Activated CD8-positive, alpha-beta memory T cell treated with anti-CD3 and anti-CD28 coated beads, Interleukin-2, amount 50 U/mL, for 48 hours (primary cell): ENCODE measurements at regions not wholly inside any gene's neighbourhood (a gene's known extent, or its start where the extent isn't known, plus 50 kb on each side); places are given as distances from the start of the nearest gene placed in this dataset.
"Not testable (repeated sequence)": the region's sequence is repeated elsewhere in the genome, so short reads cannot be mapped to it uniquely, and the experiment has no call there.

Source experiments
- DNase-seq: peaks from one replicate; pipeline ENCODE4 v3.0.0-alpha.2; 2020

- DNase-seq, result no peak
These were observed 101.3 kb downstream of the AKAP11 start for GRCh38 chr13:42373048-42373812.

DNA sequence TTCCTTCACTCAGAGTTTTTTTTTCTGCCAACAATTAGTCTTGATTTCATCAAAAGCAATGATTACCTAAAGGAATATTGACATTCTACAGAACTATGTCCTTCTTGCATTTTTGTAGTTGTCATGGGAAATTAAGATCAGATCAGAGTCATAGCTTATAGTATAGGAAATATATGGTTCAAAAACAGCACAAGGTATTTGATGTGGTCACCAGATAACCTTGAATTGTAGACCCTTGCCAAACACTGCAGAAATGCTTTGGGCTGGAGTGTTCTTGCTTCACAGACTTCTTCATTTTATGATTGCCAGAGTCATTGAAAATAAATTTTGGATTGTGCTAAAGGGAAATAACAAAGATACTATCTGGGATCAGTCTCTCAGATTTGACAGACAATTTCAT is 103.7 kb downstream of the AKAP11 start:
- DNase-seq, result no peak

- DNase-seq, result no peak
These were observed 105.9 kb downstream of the AKAP11 start for GRCh38 chr13:42377640-42378382.

GRCh38 chr13:42378383-42378780 is 106.4 kb downstream of the AKAP11 start:
- DNase-seq, result no peak

DNA sequence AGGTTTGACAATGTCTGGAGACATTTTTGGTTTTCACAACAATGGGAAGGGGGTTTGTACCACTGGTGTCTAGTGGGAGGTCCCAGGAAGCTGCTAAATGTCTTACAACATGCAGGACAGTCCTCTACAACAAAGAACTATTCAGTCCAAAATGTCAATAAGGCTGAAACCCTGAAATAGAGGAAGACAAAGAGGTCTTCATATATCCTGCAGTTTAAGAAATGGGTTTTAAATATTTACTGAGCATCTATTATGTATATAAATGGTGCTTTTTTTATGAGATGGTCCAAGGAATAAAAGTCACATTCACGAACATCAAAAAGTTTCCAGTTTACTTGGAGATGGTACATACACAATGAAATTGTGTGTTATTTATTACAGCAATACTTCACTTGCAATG is 107.3 kb downstream of the AKAP11 start:
- DNase-seq, result no peak

- DNase-seq, result no peak
These were observed 108.6 kb downstream of the AKAP11 start for GRCh38 chr13:42380420-42381164.

- no peak for DNase-seq
These were observed 109.1 kb downstream of the AKAP11 start for GRCh38 chr13:42381165-42381425.

DNA sequence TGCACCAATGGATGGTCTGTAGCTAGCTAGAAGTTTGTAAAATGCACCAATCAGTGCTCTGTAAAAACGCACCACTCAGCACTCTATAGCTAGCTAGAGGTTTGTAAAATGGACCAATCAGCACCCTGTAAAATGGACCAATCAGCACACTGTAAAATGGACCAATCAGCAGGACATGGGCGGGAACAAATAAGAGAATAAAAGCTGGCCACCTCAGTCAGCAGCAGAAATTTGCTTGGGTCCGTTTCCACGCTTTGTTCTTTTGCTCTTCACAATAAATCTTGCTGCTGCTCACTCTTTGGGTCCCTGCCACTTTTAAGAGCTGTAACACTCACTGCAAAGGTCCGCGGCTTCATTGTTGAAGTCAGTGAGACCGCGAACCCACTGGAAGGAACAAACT is 109.5 kb downstream of the AKAP11 start:
- DNase-seq, result not testable (repeated sequence)

DNA sequence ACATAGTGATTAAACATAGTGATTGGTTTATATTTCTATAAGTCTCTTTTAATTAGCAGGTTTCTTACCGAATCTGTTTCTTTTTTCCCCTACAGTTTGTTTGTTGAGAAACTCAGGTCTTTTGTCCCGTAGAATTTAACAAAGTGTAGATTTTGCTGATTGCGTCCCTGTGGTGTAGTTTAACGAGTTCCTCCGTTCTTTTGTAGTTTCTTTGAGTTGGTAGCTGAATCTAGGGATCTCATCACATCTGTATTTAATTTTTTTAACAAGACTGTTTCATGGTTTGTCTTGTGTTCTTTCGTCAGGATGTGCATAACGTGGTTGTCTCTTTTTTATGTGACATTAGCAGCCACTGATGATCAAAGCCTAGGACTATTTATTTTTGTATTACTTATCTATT is 111.1 kb downstream of the AKAP11 start:
- no peak for DNase-seq

DNA sequence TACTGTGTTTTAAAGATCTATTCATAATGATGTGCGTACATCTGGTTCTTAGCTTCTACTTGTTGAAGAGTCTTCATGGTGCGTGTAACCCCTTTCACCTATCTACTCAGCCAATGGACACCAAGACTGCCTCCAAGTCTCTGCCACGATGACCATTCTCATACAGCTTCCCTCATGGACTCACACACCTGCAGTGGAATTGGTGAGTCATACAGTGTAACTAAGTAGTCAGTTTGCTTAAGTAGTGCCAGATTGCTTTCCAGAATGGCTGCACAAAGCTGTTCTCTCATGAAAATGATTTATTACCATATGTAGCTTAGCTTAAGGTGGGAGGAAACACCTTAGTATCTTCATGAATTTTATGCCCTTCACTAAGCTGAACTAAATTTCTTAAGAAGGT is 112.3 kb downstream of the AKAP11 start:
- no peak for DNase-seq

- no peak for DNase-seq
These were observed 116.4 kb downstream of the AKAP11 start for GRCh38 chr13:42388326-42388725.

GRCh38 chr13:42389041-42389440 is 117.1 kb downstream of the AKAP11 start:
- DNase-seq, result no peak

GRCh38 chr13:42392180-42392579 is 120.2 kb downstream of the AKAP11 start:
- DNase-seq, result no peak

DNA sequence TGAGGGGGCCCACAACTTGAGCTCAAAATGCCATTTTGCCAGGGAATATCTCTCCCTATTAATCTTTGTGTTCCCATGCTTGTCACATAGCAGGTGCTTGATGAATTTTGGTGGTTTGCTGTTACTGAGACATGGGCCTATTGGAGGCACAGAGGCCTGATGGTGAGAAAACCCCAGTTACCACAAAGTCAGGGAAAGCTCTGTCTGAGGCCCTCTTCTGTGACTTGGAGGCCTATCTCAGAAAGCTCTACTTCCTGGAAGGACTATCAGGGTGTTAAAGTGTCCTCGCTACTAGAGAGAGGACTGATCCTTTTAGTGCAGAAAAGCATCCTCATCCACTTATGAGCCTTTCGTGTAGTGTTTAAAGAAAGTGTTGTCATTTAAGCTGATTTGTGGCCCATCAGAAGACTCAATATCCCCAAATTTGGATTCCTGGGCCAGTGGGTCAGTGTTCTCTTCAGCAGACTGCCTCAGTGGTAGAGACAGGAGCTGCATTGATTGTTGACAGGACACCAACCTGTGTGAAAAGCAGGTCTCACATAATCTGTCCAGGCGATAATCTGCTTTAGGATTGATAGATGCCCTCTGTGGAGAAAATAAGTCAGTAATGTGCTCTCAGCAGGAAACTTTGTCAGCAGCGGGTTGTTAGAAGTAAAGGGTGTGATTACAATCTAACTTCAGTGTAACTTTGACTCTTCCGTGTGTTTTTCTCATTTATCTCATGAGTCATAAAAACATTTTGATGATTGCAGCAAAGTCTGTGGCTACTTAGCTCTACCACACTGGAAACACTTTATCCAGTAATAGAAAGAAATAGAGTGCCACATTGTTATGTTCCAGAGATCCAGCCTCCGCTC is 121.0 kb downstream of the AKAP11 start:
- no peak for DNase-seq

GRCh38 chr13:42393573-42394360 is 121.8 kb downstream of the AKAP11 start:
- no peak for DNase-seq

DNA sequence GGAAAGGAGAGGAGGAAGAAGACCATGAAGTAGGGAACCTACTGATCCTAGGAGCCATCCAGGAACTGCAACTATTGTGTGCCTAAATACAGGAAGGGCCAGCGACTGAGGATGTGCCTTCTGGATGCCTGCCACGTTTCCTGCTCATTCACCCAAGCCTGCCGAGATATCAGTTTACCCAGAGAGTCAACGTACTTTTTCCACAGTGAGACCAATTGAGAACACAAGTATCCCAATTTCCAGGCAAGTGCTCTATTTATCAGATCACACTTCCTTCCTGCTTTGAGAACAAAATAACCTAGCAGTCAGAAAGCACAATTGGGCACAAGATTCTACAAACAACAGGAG is 122.4 kb downstream of the AKAP11 start:
- no peak for DNase-seq

DNA sequence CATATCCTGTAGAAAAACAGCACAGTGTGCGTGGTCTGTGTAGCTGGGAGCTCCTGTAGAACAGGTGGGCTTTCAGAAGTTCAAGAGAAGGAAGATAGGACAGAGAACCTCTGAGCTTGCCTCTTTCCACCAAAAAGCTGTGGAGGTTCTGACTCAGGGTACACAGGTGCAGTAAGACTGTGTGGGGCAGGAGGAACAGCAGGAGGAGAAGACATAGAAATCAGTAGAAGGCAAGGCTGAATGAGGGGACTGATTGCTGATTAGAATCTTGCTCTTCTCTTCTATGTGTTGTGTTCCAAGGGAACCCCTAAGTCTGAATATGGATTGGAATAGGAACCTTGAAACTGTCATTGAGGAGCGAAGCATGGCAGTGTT is 122.7 kb downstream of the AKAP11 start:
- peak; percentile 67 for DNase-seq

DNA sequence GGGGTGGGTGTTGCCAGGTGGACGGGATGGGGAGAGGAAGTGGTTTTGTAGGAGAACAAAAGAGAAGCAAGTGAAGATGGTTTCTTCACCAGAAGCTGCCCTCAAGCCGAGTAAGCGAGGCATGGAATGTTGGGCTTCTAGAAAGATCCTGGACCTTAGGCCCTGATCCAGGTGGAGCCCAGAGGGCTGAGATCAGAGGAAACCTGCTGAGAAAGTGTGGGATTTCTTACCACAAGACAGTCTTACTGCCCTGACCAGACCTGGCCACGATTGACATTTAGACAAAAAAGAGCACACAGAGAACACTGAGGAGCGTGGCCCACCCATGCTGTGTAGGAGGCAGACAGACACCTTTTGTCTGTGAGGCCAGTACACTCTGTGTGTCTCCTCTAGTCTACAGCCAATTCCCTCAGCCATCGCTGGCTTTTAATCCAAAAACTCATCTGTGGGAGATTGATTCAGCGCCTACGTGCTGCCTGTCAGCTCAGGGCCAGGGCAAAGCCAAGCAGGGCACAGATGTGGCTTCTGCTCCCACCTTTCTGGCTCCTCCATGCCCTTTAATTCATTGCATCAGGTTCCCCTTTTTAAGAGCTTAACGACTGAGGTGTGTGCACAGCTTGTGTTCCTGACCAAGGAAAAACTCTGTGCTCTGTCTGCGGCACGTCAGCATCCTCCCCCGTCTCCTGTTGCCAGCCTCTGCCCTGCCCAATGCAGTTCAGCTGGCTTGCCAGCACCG is 123.3 kb downstream of the AKAP11 start:
- DNase-seq, result peak; percentile 77

GRCh38 chr13:42396501-42396900 is 124.5 kb downstream of the AKAP11 start:
- peak; percentile 80 for DNase-seq

- no peak for DNase-seq
These were observed 125.1 kb downstream of the AKAP11 start for GRCh38 chr13:42396901-42397655.

DNA sequence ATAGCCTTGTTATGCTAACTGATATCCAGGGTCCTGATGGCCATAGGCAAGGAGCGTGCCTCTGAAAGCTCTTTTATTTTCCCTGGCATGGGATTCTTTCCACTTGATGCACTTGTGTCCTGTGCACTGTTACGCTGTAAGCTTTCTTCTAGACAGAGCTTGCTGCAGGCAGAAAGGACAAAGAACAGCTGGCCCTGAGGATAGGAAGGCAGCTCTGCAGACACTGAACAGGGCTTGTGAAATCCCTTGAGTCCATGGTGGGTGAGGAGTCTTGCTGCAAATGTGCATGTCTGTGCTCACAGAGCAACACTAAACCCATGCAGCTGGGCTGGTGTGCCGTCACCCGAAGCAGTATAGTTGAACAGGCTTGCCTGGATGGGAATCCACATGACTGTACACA is 126.6 kb downstream of the AKAP11 start:
- DNase-seq, result no peak
